HepG2 (cell line): ENCODE measurements at regions not wholly inside any gene's neighbourhood (a gene's known extent, or its start where the extent isn't known, plus 50 kb on each side); places are given as distances from the start of the nearest gene placed in this dataset.

Experiments
- ATAC-seq: fragments of 200-7000 bp; cut with Tn5 transposase; 3 replicates; pipeline ENCODE4 v1.9.1; 2020; ENCODE audit warnings: mild to moderate bottlenecking, moderate library complexity
- BruUV-seq: library from RNA; stranded (reverse); fragments of 400-500 nt; replicated peaks from 2 replicates; lab custom pipeline; 2021; lab: Mats Ljungman, UMichigan
- CTCF ChIA-PET: fragments of 300-600 bp; formaldehyde crosslinking; extraction: SDS; loops from one replicate; lab custom pipeline; 2021; ENCODE audit warnings: low total read pairs, inconsistent platforms, low intra/inter-chr PET ratio; lab: Yijun Ruan, JAX
- POLR2A ChIA-PET: fragments of 350-600 bp; sonication (Branson Sonifier 250); formaldehyde crosslinking; loops from one replicate; lab custom pipeline; 2020; ENCODE audit warnings: antibody characterized with exemption, inconsistent platforms; lab: Yijun Ruan, JAX
- DNase-seq: peaks from one replicate; pipeline ENCODE4 v3.0.0-alpha.2; 2015; ENCODE audit warnings: low spot score
- FAIRE-seq: peaks from 3 replicates; lab custom pipeline; 2011; peaks lifted over from hg19 to GRCh38; lab: Jason Lieb, UNC
- H2AFZ ChIP-seq: one replicate; pipeline ENCODE4 v1.6.1; 2011; ENCODE audit warnings: low read length, inconsistent platforms
- H3K27ac ChIP-seq: fragments of 300-600 bp; 3 replicates; pipeline ENCODE4 v1.8.0; 2011; ENCODE audit warnings: mixed run types, mild to moderate bottlenecking, mixed read lengths, low read length, inconsistent platforms; ENCODE audit not compliant: insufficient read depth; ENCODE audit errors: extremely low read length
- H3K27me3 ChIP-seq, 2 experiments: fragments of 200-600 bp in 1 of 2; 2 replicates in 1 of 2; 3 replicates in 1 of 2; pipeline versions ENCODE4 v1.6.0 to v1.8.0; 2011; ENCODE audit warnings: low read length in 2 of 2, mild to moderate bottlenecking in 2 of 2, moderate library complexity in 2 of 2, inconsistent platforms in 1 of 2; ENCODE audit not compliant: insufficient read depth in 2 of 2, control insufficient read depth in 1 of 2
- H3K36me3 ChIP-seq, 2 experiments: fragments of 200-600 bp in 1 of 2; replicated peaks in 1 of 2; 2 replicates in 1 of 2; 3 replicates in 1 of 2; pipeline versions ENCODE4 v1.5.1 to v1.8.0; 2011; ENCODE audit warnings: low read length in 2 of 2, inconsistent platforms in 1 of 2; ENCODE audit not compliant: insufficient read depth in 2 of 2, control insufficient read depth in 1 of 2
- H3K4me1 ChIP-seq: 2 replicates; pipeline ENCODE4 v1.5.1; 2012; ENCODE audit warnings: low read length, inconsistent platforms; ENCODE audit not compliant: insufficient read depth
- H3K4me2 ChIP-seq: 2 replicates; pipeline ENCODE4 v1.6.0; 2011; ENCODE audit warnings: low read depth, low read length, inconsistent platforms
- H3K4me3 ChIP-seq, 3 experiments: fragments of 200-600 bp in 1 of 3; sonication (generic), shearing (Covaris generic) in 1 of 3; replicated peaks in 1 of 3; 2 replicates each; pipeline ENCODE4 v1.5.1; 2011 to 2016; ENCODE audit warnings: low read length in 3 of 3, inconsistent platforms in 2 of 3, low read depth in 2 of 3, mild to moderate bottlenecking in 2 of 3, control low read depth in 1 of 3, mixed read lengths in 1 of 3; ENCODE audit not compliant: insufficient read depth in 1 of 3
- H3K79me2 ChIP-seq: one replicate; pipeline ENCODE4 v1.6.1; 2011; ENCODE audit warnings: low read length, inconsistent platforms; ENCODE audit not compliant: insufficient read depth
- H3K9ac ChIP-seq: 2 replicates; pipeline ENCODE4 v1.6.0; 2011; ENCODE audit warnings: mild to moderate bottlenecking, low read depth, low read length, inconsistent platforms; ENCODE audit not compliant: insufficient read depth
- H3K9me3 ChIP-seq: 2 replicates; pipeline ENCODE4 v1.5.1; 2012; ENCODE audit warnings: mild to moderate bottlenecking, low read length
- H4K20me1 ChIP-seq: 2 replicates; pipeline ENCODE4 v1.6.0; 2011; ENCODE audit warnings: inconsistent platforms, mild to moderate bottlenecking, low read length, moderate library complexity; ENCODE audit not compliant: insufficient read depth
- BRD4 ChIP-seq: sonication (generic); formaldehyde crosslinking; IDR thresholded peaks from 2 replicates; pipeline ENCODE4 v1.4.0; 2020; ENCODE audit warnings: missing genetic modification reagents
- MAF1 ChIP-seq: sonication (generic); formaldehyde crosslinking; IDR thresholded peaks from 2 replicates; pipeline ENCODE4 v1.5.0; 2020; ENCODE audit warnings: missing genetic modification reagents, borderline replicate concordance
- RFX5 ChIP-seq: IDR thresholded peaks from 2 replicates; pipeline ENCODE4 v1.6.1; 2011; ENCODE audit warnings: low read depth, low read length, improper control_type of control experiment
- SALL2 ChIP-seq: sonication (generic); formaldehyde crosslinking; IDR thresholded peaks from 2 replicates; pipeline ENCODE4 v1.8.1; 2023; ENCODE audit warnings: mild to moderate bottlenecking, missing genetic modification reagents, inconsistent platforms
- TBL1XR1 ChIP-seq: fragments of 150-350 bp; IDR thresholded peaks from 2 replicates; pipeline ENCODE4 v1.6.1; 2014; ENCODE audit warnings: borderline replicate concordance, low read length; ENCODE audit not compliant: partially characterized antibody
- ZNF615 ChIP-seq: sonication (generic); formaldehyde crosslinking; IDR thresholded peaks from 2 replicates; pipeline ENCODE4 v1.5.0; 2020; ENCODE audit warnings: mild to moderate bottlenecking, missing genetic modification reagents, borderline replicate concordance
- WGBS: methylation state at CpG from one replicate; pipeline ENCODE4 v1.1.6; 2017; ENCODE audit warnings: low lambda C conversion rate; 5-methylcytosine and 5-hydroxymethylcytosine counted together
- in situ Hi-C: cut with HindIII; loops from 2 replicates; pipeline ENCODE4 v1.10.0; 2017; ENCODE audit warnings: low pct_unique_long_range_greater_than_20kb; ENCODE audit not compliant: extremely low pct_ligation_motif_present
- intact Hi-C: fragments of 100-400 bp; cut with micrococcal nuclease; formaldehyde crosslinking; loops from one replicate; pipeline ENCODE4 v1.10.0; 2022; ENCODE audit not compliant: unreplicated experiment
- TF ChIP-seq, protein P1 (sequence below): sonication (generic); formaldehyde crosslinking; IDR thresholded peaks from 2 replicates; pipeline ENCODE4 v1.4.0; 2020; ENCODE audit warnings: missing genetic modification reagents, borderline replicate concordance

DNA sequence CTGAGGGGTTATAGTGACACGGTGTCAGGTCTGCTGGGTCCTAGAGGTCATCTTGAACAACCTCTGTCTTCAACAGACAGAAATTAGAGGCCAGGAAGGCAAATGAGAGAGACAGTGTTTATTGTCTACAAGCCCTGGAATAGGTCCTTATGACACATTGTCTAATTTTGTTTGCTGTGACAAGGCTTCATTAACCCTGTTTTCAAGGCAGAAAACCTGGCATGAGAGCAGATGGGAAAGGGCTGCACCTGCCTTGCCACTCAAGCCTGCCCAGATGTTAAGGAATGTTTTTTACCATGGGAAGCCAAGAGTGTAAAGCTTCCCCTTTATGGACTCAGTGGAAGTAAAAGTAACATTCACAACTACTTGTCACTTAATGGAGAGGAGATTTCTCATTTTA is 275.3 kb downstream of the KCNS3 start:
- no peak for FAIRE-seq

More for the DNA sequence above, 275.3 kb downstream of the KCNS3 start:
- H3K4me1 ChIP-seq = no peaks in the 10 kb centered on the region
- H4K20me1 ChIP-seq = no peaks in the 10 kb centered on the region
- H3K9me3 ChIP-seq = no peaks in the 10 kb centered on the region
- intact Hi-C loops = no loop called here
- no peaks in the 10 kb centered on the region for H3K36me3 ChIP-seq
- BruUV-seq = no TSS peak
- no peak overlapping the region for H3K9ac ChIP-seq
- no peak overlapping the region for H3K4me2 ChIP-seq
- no peaks in the 10 kb centered on the region for H3K27me3 ChIP-seq
- no peak for TF ChIP-seq ZNF615 (CRISPR knock-in tag)
- no peak for TF ChIP-seq MAF1 (CRISPR knock-in tag)
- TF ChIP-seq TBL1XR1 = no peak
- TF ChIP-seq, protein P1, sequence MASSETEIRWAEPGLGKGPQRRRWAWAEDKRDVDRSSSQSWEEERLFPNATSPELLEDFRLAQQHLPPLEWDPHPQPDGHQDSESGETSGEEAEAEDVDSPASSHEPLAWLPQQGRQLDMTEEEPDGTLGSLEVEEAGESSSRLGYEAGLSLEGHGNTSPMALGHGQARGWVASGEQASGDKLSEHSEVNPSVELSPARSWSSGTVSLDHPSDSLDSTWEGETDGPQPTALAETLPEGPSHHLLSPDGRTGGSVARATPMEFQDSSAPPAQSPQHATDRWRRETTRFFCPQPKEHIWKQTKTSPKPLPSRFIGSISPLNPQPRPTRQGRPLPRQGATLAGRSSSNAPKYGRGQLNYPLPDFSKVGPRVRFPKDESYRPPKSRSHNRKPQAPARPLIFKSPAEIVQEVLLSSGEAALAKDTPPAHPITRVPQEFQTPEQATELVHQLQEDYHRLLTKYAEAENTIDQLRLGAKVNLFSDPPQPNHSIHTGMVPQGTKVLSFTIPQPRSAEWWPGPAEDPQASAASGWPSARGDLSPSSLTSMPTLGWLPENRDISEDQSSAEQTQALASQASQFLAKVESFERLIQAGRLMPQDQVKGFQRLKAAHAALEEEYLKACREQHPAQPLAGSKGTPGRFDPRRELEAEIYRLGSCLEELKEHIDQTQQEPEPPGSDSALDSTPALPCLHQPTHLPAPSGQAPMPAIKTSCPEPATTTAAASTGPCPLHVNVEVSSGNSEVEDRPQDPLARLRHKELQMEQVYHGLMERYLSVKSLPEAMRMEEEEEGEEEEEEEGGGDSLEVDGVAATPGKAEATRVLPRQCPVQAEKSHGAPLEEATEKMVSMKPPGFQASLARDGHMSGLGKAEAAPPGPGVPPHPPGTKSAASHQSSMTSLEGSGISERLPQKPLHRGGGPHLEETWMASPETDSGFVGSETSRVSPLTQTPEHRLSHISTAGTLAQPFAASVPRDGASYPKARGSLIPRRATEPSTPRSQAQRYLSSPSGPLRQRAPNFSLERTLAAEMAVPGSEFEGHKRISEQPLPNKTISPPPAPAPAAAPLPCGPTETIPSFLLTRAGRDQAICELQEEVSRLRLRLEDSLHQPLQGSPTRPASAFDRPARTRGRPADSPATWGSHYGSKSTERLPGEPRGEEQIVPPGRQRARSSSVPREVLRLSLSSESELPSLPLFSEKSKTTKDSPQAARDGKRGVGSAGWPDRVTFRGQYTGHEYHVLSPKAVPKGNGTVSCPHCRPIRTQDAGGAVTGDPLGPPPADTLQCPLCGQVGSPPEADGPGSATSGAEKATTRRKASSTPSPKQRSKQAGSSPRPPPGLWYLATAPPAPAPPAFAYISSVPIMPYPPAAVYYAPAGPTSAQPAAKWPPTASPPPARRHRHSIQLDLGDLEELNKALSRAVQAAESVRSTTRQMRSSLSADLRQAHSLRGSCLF (CRISPR knock-in tag) = no peak
- no peak for TF ChIP-seq RFX5
- no peak for TF ChIP-seq SALL2
- no peak for TF ChIP-seq BRD4 (CRISPR knock-in tag)
- DNase-seq (no peak), ATAC-seq (no peak)
- no peaks in the 10 kb centered on the region for H3K79me2 ChIP-seq
- H2AFZ ChIP-seq = no peak overlapping the region
- 0% methylated on average over 1 of the region's 1 CpG for WGBS
- no peak overlapping the region for H3K27ac ChIP-seq
- no peak overlapping the region for H3K4me3 ChIP-seq
- POLR2A ChIA-PET = no interaction called here
- CTCF ChIA-PET = no interaction called here
- in situ Hi-C loops = loop anchor here (5.0 kb wide), 1 partner anchor 301 kb away; no protein-coding TSS in a partner anchor
